ENCODE measurements at regions not wholly inside any gene's neighbourhood (a gene's known extent, or its start where the extent isn't known, plus 50 kb on each side); places are given as distances from the start of the nearest gene placed in this dataset.

DNA sequence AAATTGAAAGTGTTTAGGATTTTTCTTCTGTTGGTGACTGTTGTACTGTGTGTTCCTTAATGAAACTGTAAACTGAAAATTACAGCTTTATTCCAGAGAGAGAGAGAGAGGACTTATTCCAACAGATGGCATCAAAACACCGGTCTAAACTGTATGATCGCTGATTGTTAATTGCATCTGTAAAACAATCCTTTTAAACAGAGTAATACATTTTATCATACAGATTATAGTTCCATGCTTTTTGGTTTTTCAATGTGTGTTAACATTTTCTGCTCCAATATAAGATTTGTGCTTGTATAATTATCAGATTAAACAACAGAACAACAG lies 289.7 kb upstream of the DNAJC19 start:
- Histone ChIP-seq H3K27ac (ENCODE audit: control insufficient read depth, insufficient read depth, low read length) (no peak overlapping the region), H3K9me3 (ENCODE audit: control insufficient read depth, low read depth, low read length) (no peaks in the 10 kb centered on the region), H3K4me3 (ENCODE audit: control insufficient read depth in 2 of 3, extremely low read depth in 1 of 3, insufficient read depth in 2 of 3, low read depth in 1 of 3, low read length in 3 of 3) (no peak overlapping the region), H3K36me3 (ENCODE audit: control insufficient read depth in 2 of 2, extremely low read depth in 1 of 2, insufficient read depth in 2 of 2, low read length in 2 of 2) (no peaks in the 10 kb centered on the region), H3K9me1 (ENCODE audit: control insufficient read depth, extremely low read depth, insufficient read depth, low read length) (no peaks in the 10 kb centered on the region), H3K79me2 (ENCODE audit: control insufficient read depth, insufficient read depth, low read length) (no peaks in the 10 kb centered on the region), H2AFZ (ENCODE audit: control insufficient read depth, low read length) (no peak overlapping the region), H3K9ac (ENCODE audit: control insufficient read depth, extremely low read depth, insufficient read depth, low read length) (no peak overlapping the region), H3K4me1 (ENCODE audit: control insufficient read depth, extremely low read depth, insufficient read depth, low read length) (no peaks in the 10 kb centered on the region), H3K27me3 (ENCODE audit: control insufficient read depth, extremely low read depth, insufficient read depth, low read length) (no peaks in the 10 kb centered on the region), H3K4me2 (ENCODE audit: control insufficient read depth, extremely low read depth, insufficient read depth, low read depth, low read length) (no peak overlapping the region), H4K20me1 (ENCODE audit: control insufficient read depth, extremely low read depth, insufficient read depth, low read length) (no peaks in the 10 kb centered on the region)
- TF ChIP-seq, protein P1, sequence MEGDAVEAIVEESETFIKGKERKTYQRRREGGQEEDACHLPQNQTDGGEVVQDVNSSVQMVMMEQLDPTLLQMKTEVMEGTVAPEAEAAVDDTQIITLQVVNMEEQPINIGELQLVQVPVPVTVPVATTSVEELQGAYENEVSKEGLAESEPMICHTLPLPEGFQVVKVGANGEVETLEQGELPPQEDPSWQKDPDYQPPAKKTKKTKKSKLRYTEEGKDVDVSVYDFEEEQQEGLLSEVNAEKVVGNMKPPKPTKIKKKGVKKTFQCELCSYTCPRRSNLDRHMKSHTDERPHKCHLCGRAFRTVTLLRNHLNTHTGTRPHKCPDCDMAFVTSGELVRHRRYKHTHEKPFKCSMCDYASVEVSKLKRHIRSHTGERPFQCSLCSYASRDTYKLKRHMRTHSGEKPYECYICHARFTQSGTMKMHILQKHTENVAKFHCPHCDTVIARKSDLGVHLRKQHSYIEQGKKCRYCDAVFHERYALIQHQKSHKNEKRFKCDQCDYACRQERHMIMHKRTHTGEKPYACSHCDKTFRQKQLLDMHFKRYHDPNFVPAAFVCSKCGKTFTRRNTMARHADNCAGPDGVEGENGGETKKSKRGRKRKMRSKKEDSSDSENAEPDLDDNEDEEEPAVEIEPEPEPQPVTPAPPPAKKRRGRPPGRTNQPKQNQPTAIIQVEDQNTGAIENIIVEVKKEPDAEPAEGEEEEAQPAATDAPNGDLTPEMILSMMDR (optimal IDR thresholded peaks at IDR 0.05 in 1 of 3, IDR thresholded peaks at IDR 0.05 in 1 of 3, conservative IDR thresholded peaks at IDR 0.05 in 1 of 3; ENCODE audit: extremely low read depth in 1 of 3, insufficient read depth in 2 of 3, low read length in 3 of 3): no peak
- no peak for TF ChIP-seq EZH2 (IDR thresholded peaks at IDR 0.05; ENCODE audit: low read length)
- FAIRE-seq (no peak), DNase-seq (ENCODE audit: low read depth, low spot score) (no peak)
- dilution Hi-C loops (cut with MboI; ENCODE audit: extremely low pct_ligation_motif_present, low sequenced_read_pairs): no loop called here

DNA sequence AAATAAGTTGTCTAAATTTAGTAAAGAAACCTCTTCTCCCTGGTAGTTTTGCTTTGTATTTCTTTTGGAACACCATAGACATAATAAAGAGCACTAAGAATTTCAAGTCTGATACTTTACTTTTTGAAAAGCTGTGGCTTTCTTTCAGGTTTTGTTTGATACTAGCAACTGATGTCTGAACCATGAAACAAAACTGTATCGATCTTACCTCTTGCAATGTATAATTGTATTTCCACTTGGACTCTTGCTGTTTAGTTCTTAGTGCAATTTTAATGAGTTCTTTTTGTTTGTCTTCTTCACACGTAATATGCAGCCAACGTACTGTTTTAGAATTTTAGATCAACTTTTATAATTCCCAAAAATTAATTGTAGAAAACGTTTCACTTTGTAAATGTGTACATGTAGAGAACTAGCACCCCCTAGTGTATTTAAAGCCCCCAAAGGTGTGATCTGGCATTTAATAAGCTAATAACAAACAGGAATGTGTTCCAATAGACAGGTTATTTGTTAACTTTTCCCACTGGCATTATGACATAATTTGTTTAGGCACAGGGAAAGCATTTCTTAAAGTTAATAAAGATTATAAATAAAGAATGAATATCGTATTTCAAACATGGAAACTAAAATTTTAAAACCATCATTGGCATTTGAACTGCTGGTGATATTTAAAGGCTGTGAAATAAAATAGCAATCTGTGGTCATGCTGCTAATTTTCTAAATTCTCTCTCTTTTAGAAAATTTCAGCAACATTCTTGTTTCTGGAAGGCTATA lies 289.1 kb upstream of the DNAJC19 start:
- Histone ChIP-seq H3K9me1 (ENCODE audit: control insufficient read depth, extremely low read depth, insufficient read depth, low read length) (no peaks in the 10 kb centered on the region), H2AFZ (ENCODE audit: control insufficient read depth, low read length) (no peak overlapping the region), H4K20me1 (ENCODE audit: control insufficient read depth, extremely low read depth, insufficient read depth, low read length) (no peaks in the 10 kb centered on the region), H3K4me2 (ENCODE audit: control insufficient read depth, extremely low read depth, insufficient read depth, low read depth, low read length) (no peak overlapping the region), H3K36me3 (ENCODE audit: control insufficient read depth in 2 of 2, extremely low read depth in 1 of 2, insufficient read depth in 2 of 2, low read length in 2 of 2) (no peaks in the 10 kb centered on the region), H3K27me3 (ENCODE audit: control insufficient read depth, extremely low read depth, insufficient read depth, low read length) (no peaks in the 10 kb centered on the region), H3K4me3 (ENCODE audit: control insufficient read depth in 2 of 3, extremely low read depth in 1 of 3, insufficient read depth in 2 of 3, low read depth in 1 of 3, low read length in 3 of 3) (no peak overlapping the region), H3K79me2 (ENCODE audit: control insufficient read depth, insufficient read depth, low read length) (no peaks in the 10 kb centered on the region), H3K27ac (ENCODE audit: control insufficient read depth, insufficient read depth, low read length) (no peak overlapping the region), H3K4me1 (ENCODE audit: control insufficient read depth, extremely low read depth, insufficient read depth, low read length) (no peaks in the 10 kb centered on the region), H3K9me3 (ENCODE audit: control insufficient read depth, low read depth, low read length) (no peaks in the 10 kb centered on the region), H3K9ac (ENCODE audit: control insufficient read depth, extremely low read depth, insufficient read depth, low read length) (no peak overlapping the region)
- TF ChIP-seq, protein P1 (optimal IDR thresholded peaks at IDR 0.05 in 1 of 3, IDR thresholded peaks at IDR 0.05 in 1 of 3, conservative IDR thresholded peaks at IDR 0.05 in 1 of 3; ENCODE audit: extremely low read depth in 1 of 3, insufficient read depth in 2 of 3, low read length in 3 of 3): no peak
- TF ChIP-seq EZH2 (IDR thresholded peaks at IDR 0.05; ENCODE audit: low read length): no peak
- dilution Hi-C loops (cut with MboI; ENCODE audit: extremely low pct_ligation_motif_present, low sequenced_read_pairs): no loop called here
- FAIRE-seq (no peak), DNase-seq (ENCODE audit: low read depth, low spot score) (no peak)
